ENCODE measurements at regions not wholly inside any gene's neighbourhood (a gene's known extent, or its start where the extent isn't known, plus 50 kb on each side); places are given as distances from the start of the nearest gene placed in this dataset.

DNA sequence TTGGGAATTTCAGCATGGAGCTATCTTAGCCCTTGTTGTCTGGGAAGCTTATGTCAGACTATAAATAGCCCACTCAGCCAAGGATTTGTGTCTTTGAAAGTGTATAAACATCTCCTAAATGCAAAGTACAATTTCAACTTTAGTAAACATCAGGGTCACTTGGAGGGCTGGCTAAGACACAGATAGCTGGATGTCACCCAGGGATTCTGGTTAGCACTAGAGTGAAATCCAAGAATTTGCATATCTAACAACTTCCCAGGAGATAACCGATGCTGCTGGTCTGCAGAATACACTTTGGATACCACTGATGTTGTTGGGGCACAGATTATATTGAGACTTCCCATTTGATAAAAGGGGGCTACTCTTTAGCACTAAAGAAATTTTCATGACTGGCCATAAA lies 130.9 kb downstream of the PAX1 start:
- Histone ChIP-seq H3K27me3 (ENCODE audit: control insufficient read depth, insufficient read depth, low read length) (no peaks in the 10 kb centered on the region), H3K36me3 (ENCODE audit: control insufficient read depth, insufficient read depth, low read length) (no peaks in the 10 kb centered on the region), H3K4me3 (ENCODE audit: low read depth, low read length) (no peak overlapping the region)
- DNase-seq (ENCODE audit: low read depth), result no peak
- TF ChIP-seq, protein P1, sequence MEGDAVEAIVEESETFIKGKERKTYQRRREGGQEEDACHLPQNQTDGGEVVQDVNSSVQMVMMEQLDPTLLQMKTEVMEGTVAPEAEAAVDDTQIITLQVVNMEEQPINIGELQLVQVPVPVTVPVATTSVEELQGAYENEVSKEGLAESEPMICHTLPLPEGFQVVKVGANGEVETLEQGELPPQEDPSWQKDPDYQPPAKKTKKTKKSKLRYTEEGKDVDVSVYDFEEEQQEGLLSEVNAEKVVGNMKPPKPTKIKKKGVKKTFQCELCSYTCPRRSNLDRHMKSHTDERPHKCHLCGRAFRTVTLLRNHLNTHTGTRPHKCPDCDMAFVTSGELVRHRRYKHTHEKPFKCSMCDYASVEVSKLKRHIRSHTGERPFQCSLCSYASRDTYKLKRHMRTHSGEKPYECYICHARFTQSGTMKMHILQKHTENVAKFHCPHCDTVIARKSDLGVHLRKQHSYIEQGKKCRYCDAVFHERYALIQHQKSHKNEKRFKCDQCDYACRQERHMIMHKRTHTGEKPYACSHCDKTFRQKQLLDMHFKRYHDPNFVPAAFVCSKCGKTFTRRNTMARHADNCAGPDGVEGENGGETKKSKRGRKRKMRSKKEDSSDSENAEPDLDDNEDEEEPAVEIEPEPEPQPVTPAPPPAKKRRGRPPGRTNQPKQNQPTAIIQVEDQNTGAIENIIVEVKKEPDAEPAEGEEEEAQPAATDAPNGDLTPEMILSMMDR (IDR thresholded peaks at IDR 0.05; ENCODE audit: insufficient read depth, low read length, poor library complexity, severe bottlenecking), result no peak

DNA sequence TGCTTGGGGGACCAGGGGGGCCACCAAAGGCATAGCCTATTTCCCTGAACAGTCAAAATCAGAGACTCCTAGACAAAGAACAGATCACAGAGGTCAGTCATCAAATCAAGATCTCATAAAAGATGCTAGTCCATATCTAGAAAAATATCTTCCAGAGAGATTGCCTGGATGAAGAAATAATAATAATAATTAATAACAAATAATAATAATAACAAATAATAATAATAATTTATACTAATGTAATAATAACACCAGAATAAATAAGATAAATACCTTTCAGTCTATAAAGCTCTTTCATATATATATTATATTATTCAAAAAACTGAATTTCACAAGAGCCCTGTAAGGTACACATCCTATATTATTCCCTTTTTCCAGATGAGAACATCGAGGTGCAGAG lies 129.6 kb downstream of the PAX1 start:
- no peak overlapping the region for H3K4me3 ChIP-seq (ENCODE audit: low read depth, low read length)
- TF ChIP-seq, protein P1 (IDR thresholded peaks at IDR 0.05; ENCODE audit: insufficient read depth, low read length, poor library complexity, severe bottlenecking), result no peak
- no peaks in the 10 kb centered on the region for H3K27me3 ChIP-seq (ENCODE audit: control insufficient read depth, insufficient read depth, low read length)
- DNase-seq (ENCODE audit: low read depth), result no peak
- no peaks in the 10 kb centered on the region for H3K36me3 ChIP-seq (ENCODE audit: control insufficient read depth, insufficient read depth, low read length)

GRCh38 chr20:21832442-21833385 lies 127.2 kb downstream of the PAX1 start:
- DNase-seq (ENCODE audit: low read depth), result no peak
- Histone ChIP-seq H3K4me3 (ENCODE audit: low read depth, low read length) (no peak overlapping the region), H3K27me3 (ENCODE audit: control insufficient read depth, insufficient read depth, low read length) (no peaks in the 10 kb centered on the region), H3K36me3 (ENCODE audit: control insufficient read depth, insufficient read depth, low read length) (no peaks in the 10 kb centered on the region)
- TF ChIP-seq, protein P1 (IDR thresholded peaks at IDR 0.05; ENCODE audit: insufficient read depth, low read length, poor library complexity, severe bottlenecking), result no peak

DNA sequence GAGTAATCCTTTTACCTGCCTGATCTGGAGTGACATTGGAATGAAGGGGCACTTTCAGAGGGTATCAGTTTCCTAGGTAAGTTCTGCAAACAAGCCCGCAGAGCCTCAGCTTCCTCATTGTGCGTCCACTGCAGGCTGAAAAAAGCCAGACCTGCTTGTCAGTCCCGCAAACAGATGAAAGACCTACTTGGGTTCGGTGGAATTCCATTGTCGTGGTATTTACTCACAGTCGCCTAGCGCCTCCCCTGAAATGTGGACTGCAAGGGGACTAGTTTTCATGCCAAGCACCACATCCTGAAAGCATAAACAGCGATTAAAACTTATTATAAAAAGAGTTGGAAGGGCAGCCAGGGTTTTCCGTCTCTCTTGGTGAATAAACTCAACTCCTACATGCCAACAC lies 121.5 kb downstream of the PAX1 start:
- H3K4me3 ChIP-seq (ENCODE audit: low read depth, low read length), result no peak overlapping the region
- no peaks in the 10 kb centered on the region for H3K27me3 ChIP-seq (ENCODE audit: control insufficient read depth, insufficient read depth, low read length)
- no peak for DNase-seq (ENCODE audit: low read depth)
- no peaks in the 10 kb centered on the region for H3K36me3 ChIP-seq (ENCODE audit: control insufficient read depth, insufficient read depth, low read length)
- TF ChIP-seq, protein P1 (IDR thresholded peaks at IDR 0.05; ENCODE audit: insufficient read depth, low read length, poor library complexity, severe bottlenecking), result no peak

DNA sequence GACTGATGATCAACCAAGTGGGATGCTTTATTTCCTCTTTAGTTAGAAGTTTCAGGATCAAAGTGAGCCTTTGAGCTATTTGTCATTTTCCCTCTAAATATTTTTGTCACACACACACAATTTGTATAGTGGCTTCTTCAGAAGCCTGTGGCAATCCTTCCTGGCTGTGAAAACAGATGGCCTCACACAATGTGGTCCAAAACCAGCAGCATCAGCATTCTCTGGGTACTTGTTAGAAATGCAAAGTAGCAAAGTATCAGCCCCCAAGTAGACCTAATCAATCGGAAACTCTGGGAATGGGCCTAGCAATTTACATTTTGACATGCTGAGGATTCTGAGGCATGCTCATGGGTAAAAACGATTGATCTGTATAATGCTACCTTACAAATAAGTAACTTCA lies 115.9 kb downstream of the PAX1 start:
- no peak for DNase-seq (ENCODE audit: low read depth)
- H3K36me3 ChIP-seq (ENCODE audit: control insufficient read depth, insufficient read depth, low read length), result no peaks in the 10 kb centered on the region
- no peaks in the 10 kb centered on the region for H3K27me3 ChIP-seq (ENCODE audit: control insufficient read depth, insufficient read depth, low read length)
- TF ChIP-seq, protein P1 (IDR thresholded peaks at IDR 0.05; ENCODE audit: insufficient read depth, low read length, poor library complexity, severe bottlenecking), result no peak
- H3K4me3 ChIP-seq (ENCODE audit: low read depth, low read length), result no peak overlapping the region

DNA sequence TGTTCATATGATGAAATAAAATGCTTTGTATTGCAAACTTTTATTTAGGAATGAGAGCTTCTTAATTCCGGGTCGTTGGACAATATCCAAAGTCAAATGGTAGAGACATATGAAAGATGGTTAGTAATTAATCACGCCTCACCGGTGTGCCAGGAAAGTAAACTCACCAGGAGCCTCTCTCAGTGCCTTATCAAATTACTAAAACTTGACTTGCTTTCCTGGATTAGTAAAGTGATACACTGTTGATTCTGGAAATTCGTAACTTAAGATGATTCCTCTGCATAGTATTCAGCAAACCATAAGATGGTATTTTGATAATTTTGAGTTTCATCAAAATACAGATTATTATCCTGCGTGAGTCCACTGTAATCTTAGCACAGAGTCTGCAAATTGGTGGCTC lies 115.2 kb downstream of the PAX1 start:
- Histone ChIP-seq H3K36me3 (ENCODE audit: control insufficient read depth, insufficient read depth, low read length) (no peaks in the 10 kb centered on the region), H3K27me3 (ENCODE audit: control insufficient read depth, insufficient read depth, low read length) (no peaks in the 10 kb centered on the region), H3K4me3 (ENCODE audit: low read depth, low read length) (no peak overlapping the region)
- no peak for DNase-seq (ENCODE audit: low read depth)
- TF ChIP-seq, protein P1 (IDR thresholded peaks at IDR 0.05; ENCODE audit: insufficient read depth, low read length, poor library complexity, severe bottlenecking), result no peak

Data from kidney epithelial cell (primary cell).